HG03064 (cell line): ENCODE measurements at regions not wholly inside any gene's neighbourhood (a gene's known extent, or its start where the extent isn't known, plus 50 kb on each side); places are given as distances from the start of the nearest gene placed in this dataset.
"Not testable (repeated sequence)": the region's sequence is repeated elsewhere in the genome, so short reads cannot be mapped to it uniquely, and the experiment has no call there.

Source experiments
- ATAC-seq: cut with Tn5 transposase; IDR thresholded peaks from one replicate; pipeline ENCODE4 v1.9.1; 2021; ENCODE audit warnings: low read depth; ENCODE audit not compliant: unreplicated experiment

- ATAC-seq, result no peak
These were observed 112.1 kb downstream of the CENPF start for GRCh38 chr1:214715126-214715525.

GRCh38 chr1:214717351-214717750 is 114.4 kb downstream of the CENPF start:
- ATAC-seq, result no peak

- no peak for ATAC-seq
These were observed 115.7 kb downstream of the CENPF start for GRCh38 chr1:214718724-214719123.

DNA sequence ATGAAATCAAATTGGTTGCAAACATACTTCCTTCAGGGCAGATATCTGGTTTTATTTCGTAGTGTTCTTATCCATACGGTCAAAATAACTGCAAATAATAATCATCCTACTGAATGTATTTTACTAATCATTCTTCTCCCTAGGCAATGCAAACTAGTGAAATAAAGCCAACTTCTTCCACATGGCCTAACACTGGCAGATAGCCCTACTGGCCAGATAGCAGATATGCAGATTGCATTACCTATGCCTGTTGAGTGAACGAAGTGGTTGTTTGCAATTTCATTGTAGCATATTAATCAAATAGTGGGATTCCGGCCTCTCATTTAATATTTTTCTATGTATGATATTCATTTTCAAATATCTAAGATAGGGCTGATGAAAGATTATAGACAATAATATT is 116.2 kb downstream of the CENPF start:
- ATAC-seq, result no peak

GRCh38 chr1:214720561-214720960 is 117.6 kb downstream of the CENPF start:
- no peak for ATAC-seq

DNA sequence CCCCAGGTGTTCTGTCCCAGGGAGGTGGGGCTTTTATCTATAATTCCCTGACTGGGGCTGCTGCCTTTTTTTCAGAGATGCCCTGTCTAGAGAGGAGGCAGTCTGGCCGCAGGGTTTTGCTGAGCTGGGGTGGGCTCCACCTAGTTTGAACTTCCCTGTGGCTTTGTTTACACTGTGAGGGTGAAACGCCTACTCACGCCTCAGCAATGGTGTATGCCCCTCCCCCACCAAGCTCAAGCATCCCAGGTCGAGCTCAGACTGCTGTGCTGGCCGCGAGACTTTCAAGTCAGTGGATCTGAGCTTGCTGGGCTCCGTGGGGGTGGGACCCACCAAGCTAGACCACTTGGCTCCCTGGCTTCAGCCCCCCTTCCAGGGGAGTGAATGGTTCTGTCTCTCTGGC is 124.3 kb downstream of the CENPF start:
- no peak for ATAC-seq

DNA sequence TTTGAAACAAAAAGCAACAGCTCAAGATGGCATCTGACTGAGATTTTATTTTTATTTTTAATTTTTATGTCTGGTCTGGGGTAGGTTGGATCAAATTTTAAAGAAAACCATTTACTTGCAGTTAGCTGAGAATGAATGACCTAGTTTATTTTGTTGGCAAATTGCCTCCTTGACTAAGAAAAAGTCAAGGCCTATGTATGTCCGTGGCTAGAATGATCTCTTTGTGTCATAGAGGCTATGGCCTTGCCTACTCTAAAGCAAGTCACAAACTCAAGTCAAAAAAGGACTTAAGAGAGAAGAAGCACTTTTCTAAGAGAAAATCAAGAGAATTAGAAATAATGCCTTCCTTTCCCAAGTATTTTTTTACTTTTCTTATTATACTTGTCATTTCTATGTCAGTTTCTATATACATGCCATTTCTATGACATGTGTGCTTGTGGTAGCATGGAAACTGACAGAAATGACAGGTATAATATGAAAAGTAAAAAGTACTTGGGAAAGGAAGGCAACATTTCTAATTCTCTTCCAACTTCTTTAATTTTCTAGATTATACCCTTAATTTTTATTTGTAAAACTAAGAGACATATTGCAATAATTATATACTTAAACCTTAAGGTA is 136.7 kb downstream of the CENPF start:
- ATAC-seq, result no peak

DNA sequence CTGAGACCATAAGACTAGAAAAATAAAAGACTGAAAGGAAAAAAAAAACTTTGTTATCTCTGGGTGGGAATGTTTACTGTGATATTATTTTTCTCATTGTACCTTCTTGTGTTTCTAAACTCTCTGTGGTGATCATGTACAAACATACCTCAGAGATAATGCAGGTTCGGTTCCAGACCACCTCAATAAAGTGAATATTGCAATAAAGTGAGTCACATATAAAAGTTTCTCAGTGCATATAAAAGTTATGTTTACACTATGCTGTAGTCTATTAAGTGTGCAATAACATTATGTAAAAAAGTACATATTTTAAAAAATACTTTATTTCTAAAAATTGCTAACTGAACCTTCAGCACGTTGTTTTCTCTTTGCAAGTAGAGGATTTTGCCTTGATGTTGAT is 137.5 kb downstream of the CENPF start:
- ATAC-seq, result no peak

- ATAC-seq, result no peak
These were observed 144.1 kb downstream of the CENPF start for GRCh38 chr1:214747050-214747635.

GRCh38 chr1:214753236-214753852 is 150.3 kb downstream of the CENPF start:
- ATAC-seq, result no peak

DNA sequence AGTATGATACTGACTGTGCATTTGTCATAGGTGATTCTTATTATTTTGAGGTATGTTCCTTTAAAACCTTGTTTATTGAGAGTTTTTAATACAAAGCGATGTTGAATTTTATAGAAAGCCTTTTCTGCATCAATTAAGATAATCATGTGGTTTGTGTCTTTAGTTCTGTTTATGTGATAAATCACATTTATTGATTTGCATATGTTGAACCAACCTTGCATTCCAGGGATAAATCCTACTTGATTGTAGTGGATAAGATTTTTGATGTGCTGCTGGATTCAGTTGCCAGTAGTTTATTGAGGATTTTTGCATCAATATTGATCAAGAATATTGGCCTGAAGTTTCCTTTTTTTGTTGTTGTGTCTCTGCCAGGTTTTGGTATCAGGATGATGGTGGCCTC is 158.0 kb downstream of the CENPF start:
- no peak for ATAC-seq

- ATAC-seq, result no peak
These were observed 159.9 kb downstream of the CENPF start for GRCh38 chr1:214762902-214763301.

GRCh38 chr1:214764502-214764901 is 161.5 kb downstream of the CENPF start:
- no peak for ATAC-seq

DNA sequence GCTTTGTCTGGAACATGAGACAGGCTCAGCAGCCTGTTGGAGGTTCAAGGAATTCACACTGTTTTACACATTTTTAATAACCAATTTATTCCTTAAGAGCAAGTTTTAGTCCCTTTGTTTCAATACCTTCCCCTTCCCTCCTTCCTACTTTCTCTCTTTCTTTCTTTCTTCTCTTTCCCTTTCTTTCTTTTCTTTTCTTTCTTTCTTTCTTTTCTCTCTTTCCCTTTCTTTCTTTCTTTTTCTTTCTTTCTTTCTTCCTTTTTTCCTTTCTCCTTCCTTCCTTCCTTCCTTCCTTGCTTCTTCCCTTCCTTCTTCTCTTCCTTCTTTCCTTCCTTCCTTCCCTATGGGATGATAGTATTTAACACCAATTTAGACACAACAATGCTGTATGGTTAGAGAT is 164.2 kb downstream of the CENPF start:
- ATAC-seq, result no peak

- ATAC-seq, result not testable (repeated sequence)
These were observed 166.7 kb downstream of the CENPF start for GRCh38 chr1:214769666-214770065.

GRCh38 chr1:214777364-214777763 is 174.4 kb downstream of the CENPF start:
- no peak for ATAC-seq

GRCh38 chr1:214791961-214792360 is 189.0 kb downstream of the CENPF start:
- ATAC-seq, result no peak

GRCh38 chr1:214792527-214793186 is 189.7 kb downstream of the CENPF start:
- ATAC-seq, result no peak

DNA sequence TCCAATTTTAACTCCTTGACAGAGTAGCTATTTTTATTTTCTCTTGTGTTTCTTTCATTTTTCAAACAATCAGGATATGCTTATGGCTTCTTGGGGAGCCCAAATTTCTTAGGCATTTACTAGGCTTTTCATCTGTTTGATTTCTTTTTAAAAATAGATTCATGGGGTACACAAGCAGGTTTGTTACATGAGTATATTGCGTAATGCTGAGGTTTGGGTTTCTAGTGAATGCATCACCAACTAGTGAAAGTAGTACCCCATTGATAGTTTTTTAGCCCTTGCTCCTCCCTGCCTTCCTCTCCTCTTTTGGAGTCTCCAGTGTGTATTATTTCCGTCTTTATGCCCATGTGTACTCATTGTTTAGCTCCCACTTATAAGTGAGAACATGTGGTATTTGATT is 190.7 kb downstream of the CENPF start:
- no peak for ATAC-seq

DNA sequence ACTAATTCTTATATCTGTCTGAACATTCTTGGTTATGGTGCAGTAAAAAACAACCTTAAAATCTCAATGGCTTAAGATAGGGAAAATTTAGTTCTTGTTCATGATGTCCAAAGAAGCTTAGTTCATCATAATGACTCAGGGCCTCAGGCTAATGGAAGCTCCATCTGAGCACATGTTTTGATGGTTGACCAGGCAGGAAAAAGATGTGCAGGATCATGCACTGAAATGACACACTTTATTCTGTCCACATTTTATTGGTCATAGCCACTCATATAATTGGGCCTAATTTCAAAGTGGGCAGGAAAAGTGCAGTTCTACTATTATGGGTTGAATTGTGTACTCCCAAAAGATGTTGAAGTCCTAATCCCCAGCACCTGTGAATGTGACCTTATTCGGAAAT is 198.2 kb downstream of the CENPF start:
- no peak for ATAC-seq

GRCh38 chr1:214808845-214809460 is 206.0 kb downstream of the CENPF start:
- no peak for ATAC-seq
